HEK293 (cell line): ENCODE measurements at regions not wholly inside any gene's neighbourhood (a gene's known extent, or its start where the extent isn't known, plus 50 kb on each side); places are given as distances from the start of the nearest gene placed in this dataset.

Source experiments
- BCL11A ChIP-seq: fragments of 450-650 bp; formaldehyde crosslinking; IDR thresholded peaks from 2 replicates; pipeline ENCODE4 v1.5.1; 2016; ENCODE audit warnings: low read depth, missing biosample characterization, missing genetic modification characterization
- CTCF ChIP-seq: fragments of 450-650 bp; formaldehyde crosslinking; IDR thresholded peaks from 2 replicates; pipeline ENCODE4 v1.5.1; 2016; ENCODE audit warnings: missing biosample characterization, missing genetic modification characterization
- KLF8 ChIP-seq: fragments of 450-650 bp; formaldehyde crosslinking; IDR thresholded peaks from 2 replicates; pipeline ENCODE4 v1.5.1; 2016; ENCODE audit warnings: missing biosample characterization, missing genetic modification characterization
- YY1 ChIP-seq: fragments of 450-650 bp; formaldehyde crosslinking; IDR thresholded peaks from 2 replicates; pipeline ENCODE4 v1.5.1; 2018; ENCODE audit warnings: missing biosample characterization, missing genetic modification characterization
- ZIC2 ChIP-seq: fragments of 450-650 bp; formaldehyde crosslinking; IDR thresholded peaks from 2 replicates; pipeline ENCODE4 v1.5.1; 2016; ENCODE audit warnings: missing biosample characterization, missing genetic modification characterization
- ZNF121 ChIP-seq: fragments of 450-650 bp; formaldehyde crosslinking; IDR thresholded peaks from 2 replicates; pipeline ENCODE4 v1.5.1; 2016; ENCODE audit warnings: missing biosample characterization, missing genetic modification characterization
- ZNF23 ChIP-seq: fragments of 450-650 bp; formaldehyde crosslinking; IDR thresholded peaks from 2 replicates; pipeline ENCODE4 v1.5.1; 2016; ENCODE audit warnings: missing biosample characterization, missing genetic modification characterization, borderline replicate concordance
- ZNF274 ChIP-seq, 2 experiments: fragments of 200-500 bp in 1 of 2; fragments of 450-650 bp in 1 of 2; sonication (Bioruptor generic) in 1 of 2; formaldehyde crosslinking in 1 of 2; IDR thresholded peaks; 2 replicates each; pipeline versions ENCODE4 v1.5.1 to v1.6.1; 2014 to 2016; ENCODE audit warnings: borderline replicate concordance in 1 of 2, inconsistent platforms in 1 of 2, low read length in 1 of 2, missing biosample characterization in 1 of 2, missing genetic modification characterization in 1 of 2
- ZNF501 ChIP-seq: fragments of 450-650 bp; formaldehyde crosslinking; IDR thresholded peaks from 2 replicates; pipeline ENCODE4 v1.5.1; 2016; ENCODE audit warnings: missing biosample characterization, missing genetic modification characterization
- ZSCAN18 ChIP-seq: fragments of 450-650 bp; formaldehyde crosslinking; IDR thresholded peaks from 2 replicates; pipeline ENCODE4 v1.5.1; 2016; ENCODE audit warnings: missing biosample characterization, missing genetic modification characterization

- TF ChIP-seq ZNF121 (tag by site-specific recombination) (no peak), ZNF501 (tag by site-specific recombination) (no peak), ZNF274 (IDR thresholded peaks at IDR 0.05; ENCODE audit: low read length) (no peak), ZNF274 (tag by site-specific recombination; IDR thresholded peaks at IDR 0.05; ENCODE audit: borderline replicate concordance) (no peak), CTCF (tag by site-specific recombination) (no peak), BCL11A (tag by site-specific recombination) (no peak), ZNF23 (tag by site-specific recombination) (no peak), YY1 (no peak), ZIC2 (tag by site-specific recombination) (no peak), ZSCAN18 (tag by site-specific recombination) (no peak), KLF8 (no peak)
These were observed 427.7 kb upstream of the SULF2 start for GRCh38 chr20:48212806-48213509.
